CD4-positive, alpha-beta memory T cell (primary cell): ENCODE measurements at regions not wholly inside any gene's neighbourhood (a gene's known extent, or its start where the extent isn't known, plus 50 kb on each side); places are given as distances from the start of the nearest gene placed in this dataset.
"Not testable (repeated sequence)": the region's sequence is repeated elsewhere in the genome, so short reads cannot be mapped to it uniquely, and the experiment has no call there.

ENCODE experiments used
- CTCF ChIA-PET: fragments of 350-600 bp; sonication (Branson Sonifier 250); formaldehyde crosslinking; loops from one replicate; lab custom pipeline; 2021; ENCODE audit warnings: inconsistent platforms; ENCODE audit not compliant: partially characterized antibody; lab: Charles Lee
- POLR2A ChIA-PET: fragments of 350-600 bp; sonication (Branson Sonifier 250); formaldehyde crosslinking; loops from one replicate; lab custom pipeline; 2021; ENCODE audit not compliant: partially characterized antibody; lab: Charles Lee
- DNase-seq, 5 donors: peaks; one replicate each; pipeline versions ENCODE4 v3.0.0 to v3.0.0-alpha.2; 2020 to 2022; ENCODE audit warnings: mixed read lengths in 1 of 5
- H3K27ac ChIP-seq: one replicate; pipeline ENCODE4 v1.7.0; 2013; ENCODE audit warnings: low read depth, low read length
- H3K27me3 ChIP-seq: 2 replicates; pipeline ENCODE4 v1.7.0; 2013; ENCODE audit warnings: mild to moderate bottlenecking, low read length, moderate library complexity; ENCODE audit not compliant: insufficient read depth
- H3K36me3 ChIP-seq: 2 replicates; pipeline ENCODE4 v1.7.0; 2013; ENCODE audit warnings: mild to moderate bottlenecking, low read length, moderate library complexity; ENCODE audit not compliant: insufficient read depth
- H3K4me1 ChIP-seq: 2 replicates; pipeline ENCODE4 v1.7.0; 2013; ENCODE audit warnings: mild to moderate bottlenecking, low read length, moderate library complexity; ENCODE audit not compliant: insufficient read depth
- H3K4me3 ChIP-seq, 2 donors: one replicate each; pipeline ENCODE4 v1.7.0; 2013; ENCODE audit warnings: low read length in 2 of 2, mild to moderate bottlenecking in 1 of 2
- H3K9me3 ChIP-seq, 2 donors: one replicate each; pipeline ENCODE4 v1.7.0; 2013; ENCODE audit warnings: low read length in 2 of 2, control low read depth in 1 of 2; ENCODE audit not compliant: control insufficient read depth in 1 of 2
- H3K27ac Mint-ChIP-seq, 7 donors: one replicate each; pipeline ENCODE4 v1.8.0; 2020 to 2021; ENCODE audit warnings: mixed read lengths in 7 of 7, mild to moderate bottlenecking in 6 of 7, inconsistent platforms in 3 of 7, moderate library complexity in 3 of 7
- H3K27me3 Mint-ChIP-seq, 2 donors: one replicate each; pipeline ENCODE4 v1.8.0; 2020 to 2021; ENCODE audit warnings: mixed read lengths in 2 of 2
- H3K36me3 Mint-ChIP-seq, 2 donors: one replicate each; pipeline ENCODE4 v1.8.0; 2020 to 2021; ENCODE audit warnings: mixed read lengths in 2 of 2, inconsistent platforms in 1 of 2, mild to moderate bottlenecking in 1 of 2
- H3K4me1 Mint-ChIP-seq, 4 donors: one replicate each; pipeline ENCODE4 v1.8.0; 2020 to 2021; ENCODE audit warnings: mixed read lengths in 4 of 4, mild to moderate bottlenecking in 1 of 4
- H3K4me3 Mint-ChIP-seq, 8 donors: one replicate each; pipeline ENCODE4 v1.8.0; 2020 to 2021; ENCODE audit warnings: mixed read lengths in 8 of 8, mild to moderate bottlenecking in 7 of 8, moderate library complexity in 6 of 8, inconsistent platforms in 3 of 8
- H3K9me3 Mint-ChIP-seq, 8 donors: one replicate each; pipeline ENCODE4 v1.8.0; 2020 to 2021; ENCODE audit warnings: mixed read lengths in 8 of 8, mild to moderate bottlenecking in 5 of 8, inconsistent platforms in 3 of 8, moderate library complexity in 1 of 8
- intact Hi-C: fragments of 100-400 bp; cut with micrococcal nuclease; formaldehyde crosslinking; loops from one replicate; pipeline ENCODE4 v1.15.1; 2023

DNA sequence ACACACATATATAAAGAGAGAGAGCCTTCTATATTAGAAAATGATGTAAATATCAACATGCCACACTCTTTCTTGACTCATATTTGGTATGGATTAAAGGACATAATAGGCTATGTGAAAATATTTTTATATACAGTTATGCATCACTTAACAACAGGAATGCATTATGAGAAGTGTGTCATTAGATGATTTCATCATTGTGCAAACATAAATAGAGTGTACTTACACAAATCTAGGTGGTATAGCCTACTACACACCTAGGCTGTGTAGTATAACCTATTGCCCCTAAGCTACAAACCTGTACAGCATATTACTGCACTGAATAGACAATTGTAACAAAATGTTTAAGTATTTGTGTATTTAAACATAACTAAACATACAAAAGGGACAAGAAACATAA lies 354.8 kb upstream of the CNTNAP5 start:
- peaks cover 0 to 3% of the 10 kb centered on the region in 2 donors for H3K9me3 ChIP-seq
- no peaks in the 10 kb centered on the region for H3K36me3 ChIP-seq
- H3K27me3 ChIP-seq, result no peaks in the 10 kb centered on the region
- Mint-ChIP-seq H3K9me3 (peaks cover 3 to 17% (median 12%) of the 10 kb centered on the region in 8 donors), H3K27ac (no peak overlapping the region), H3K4me1 (no peaks in the 10 kb centered on the region), H3K4me3 (no peak overlapping the region), H3K36me3 (no peaks in the 10 kb centered on the region), H3K27me3 (no peaks in the 10 kb centered on the region)
- no peak overlapping the region for H3K4me3 ChIP-seq
- H3K4me1 ChIP-seq, result no peaks in the 10 kb centered on the region
- no peak for DNase-seq
- intact Hi-C loops, result no loop called here
- no peak overlapping the region for H3K27ac ChIP-seq
- CTCF ChIA-PET, result no interaction called here
- POLR2A ChIA-PET, result no interaction called here

DNA sequence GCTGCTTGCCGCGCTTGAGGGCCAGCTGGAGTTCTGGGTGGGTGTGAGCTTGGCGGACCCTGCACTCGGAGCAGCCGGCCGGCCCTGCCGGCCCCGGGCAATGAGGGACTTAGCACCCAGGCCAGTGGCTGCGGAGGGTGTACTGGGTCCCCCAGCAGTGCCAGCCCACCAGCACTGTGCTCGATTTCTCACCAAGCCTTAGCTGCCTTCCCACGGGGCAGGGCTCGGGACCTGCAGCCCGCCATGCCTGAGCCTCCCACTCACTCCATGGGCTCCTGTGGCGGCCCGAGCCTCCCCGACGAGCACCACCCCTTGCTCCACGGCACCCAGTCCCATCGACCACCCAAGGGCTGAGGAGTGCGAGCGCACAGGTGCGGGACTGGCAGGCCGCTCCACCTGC lies 341.3 kb upstream of the CNTNAP5 start:
- DNase-seq, H3K4me1 ChIP-seq, CTCF ChIA-PET, H3K4me3 Mint-ChIP-seq, H3K9me3 ChIP-seq, H3K27me3 Mint-ChIP-seq, H3K36me3 ChIP-seq, H3K27me3 ChIP-seq, intact Hi-C loops, H3K27ac ChIP-seq, H3K27ac Mint-ChIP-seq, H3K4me1 Mint-ChIP-seq, H3K36me3 Mint-ChIP-seq, H3K4me3 ChIP-seq, POLR2A ChIA-PET: not testable (repeated sequence)
- H3K9me3 Mint-ChIP-seq, result peaks cover 3 to 47% (median 32%) of the 10 kb centered on the region in 8 donors

DNA sequence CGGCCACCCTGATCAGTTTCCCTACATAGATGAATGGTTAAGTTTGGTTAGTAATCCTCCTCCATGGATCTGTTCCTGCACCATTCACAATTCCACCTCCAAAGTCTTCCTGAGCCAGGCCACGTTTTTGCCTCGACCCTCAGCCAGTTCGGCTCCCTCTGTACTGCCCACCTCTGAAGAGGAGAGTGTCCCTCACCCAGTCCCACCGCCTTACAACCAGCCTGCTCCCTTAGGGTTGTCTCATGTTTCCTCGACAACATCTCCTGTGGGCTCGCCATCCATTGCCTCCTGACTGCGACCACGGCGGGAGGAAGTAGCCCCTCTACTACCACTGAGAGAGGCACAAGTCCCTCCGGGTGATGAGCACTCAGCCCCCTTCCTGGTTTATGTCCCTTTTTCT lies 338.0 kb upstream of the CNTNAP5 start:
- H3K9me3 ChIP-seq, result no peaks in the 10 kb centered on the region
- no peak overlapping the region for H3K4me3 ChIP-seq
- no peaks in the 10 kb centered on the region for H3K4me1 Mint-ChIP-seq
- H3K27me3 Mint-ChIP-seq, result no peaks in the 10 kb centered on the region
- no peak overlapping the region for H3K27ac ChIP-seq
- ChIA-PET POLR2A (no interaction called here), CTCF (no interaction called here)
- H3K36me3 Mint-ChIP-seq, result no peaks in the 10 kb centered on the region
- no peaks in the 10 kb centered on the region for H3K4me1 ChIP-seq
- no peak overlapping the region for H3K27ac Mint-ChIP-seq
- H3K4me3 Mint-ChIP-seq, result no peak overlapping the region
- no peak for DNase-seq
- no peaks in the 10 kb centered on the region for H3K27me3 ChIP-seq
- intact Hi-C loops, result no loop called here
- H3K36me3 ChIP-seq, result no peaks in the 10 kb centered on the region
- peaks cover 0 to 45% (median 29%) of the 10 kb centered on the region in 8 donors for H3K9me3 Mint-ChIP-seq

DNA sequence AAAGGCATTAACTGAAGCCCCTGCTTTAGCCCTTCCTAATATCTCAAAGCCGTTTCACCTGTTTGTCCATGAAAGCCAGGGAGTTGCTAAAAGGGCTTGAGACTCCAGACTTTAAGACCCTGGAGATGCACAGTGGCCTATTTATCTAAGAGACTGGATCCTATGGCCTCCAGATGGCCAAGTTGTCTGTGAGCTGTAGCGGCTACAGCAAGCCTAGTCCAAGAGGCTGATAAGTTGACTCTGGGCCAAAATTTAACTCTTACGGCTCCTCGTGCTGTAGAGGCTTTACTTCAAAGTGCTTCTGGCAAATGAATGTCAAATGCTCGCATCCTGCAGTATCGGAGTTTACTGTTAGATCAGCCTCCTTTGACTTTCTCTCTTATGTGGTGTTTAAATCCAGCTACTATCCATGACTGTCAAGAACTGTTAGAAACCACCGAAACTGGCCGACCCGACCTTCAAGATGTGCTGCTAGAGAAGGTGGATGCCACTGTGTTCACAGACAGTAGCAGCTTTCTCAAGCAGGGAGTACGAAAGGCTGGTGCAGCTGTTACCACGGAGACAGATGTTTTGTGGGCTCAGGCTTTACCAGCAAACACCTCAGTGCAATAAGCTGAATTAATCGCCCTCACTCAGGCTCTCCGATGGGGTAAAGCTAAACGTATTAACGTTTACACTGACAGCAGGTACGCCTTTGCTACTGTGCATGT lies 336.7 kb upstream of the CNTNAP5 start:
- Histone ChIP-seq H3K36me3 (no peaks in the 10 kb centered on the region), H3K27ac (no peak overlapping the region), H3K9me3 (no peaks in the 10 kb centered on the region), H3K4me3 (no peak overlapping the region), H3K27me3 (no peaks in the 10 kb centered on the region), H3K4me1 (no peaks in the 10 kb centered on the region)
- intact Hi-C loops, result no loop called here
- peaks cover 0 to 41% (median 24%) of the 10 kb centered on the region in 8 donors for H3K9me3 Mint-ChIP-seq
- CTCF ChIA-PET, result no interaction called here
- no peaks in the 10 kb centered on the region for H3K4me1 Mint-ChIP-seq
- no peak overlapping the region for H3K4me3 Mint-ChIP-seq
- no peaks in the 10 kb centered on the region for H3K36me3 Mint-ChIP-seq
- no peaks in the 10 kb centered on the region for H3K27me3 Mint-ChIP-seq
- DNase-seq, result no peak
- POLR2A ChIA-PET, result no interaction called here
- no peak overlapping the region for H3K27ac Mint-ChIP-seq

GRCh38 chr2:123692121-123692520 lies 333.0 kb upstream of the CNTNAP5 start:
- H3K9me3 Mint-ChIP-seq, result peaks cover 2 to 40% (median 17%) of the 10 kb centered on the region in 8 donors
- Histone ChIP-seq H3K27me3 (no peaks in the 10 kb centered on the region), H3K27ac (no peak overlapping the region), H3K9me3 (no peaks in the 10 kb centered on the region), H3K4me1 (no peaks in the 10 kb centered on the region), H3K36me3 (no peaks in the 10 kb centered on the region), H3K4me3 (no peak overlapping the region)
- H3K4me3 Mint-ChIP-seq, result no peak overlapping the region
- no peaks in the 10 kb centered on the region for H3K4me1 Mint-ChIP-seq
- no peak for DNase-seq
- no peak overlapping the region for H3K27ac Mint-ChIP-seq
- H3K36me3 Mint-ChIP-seq, result no peaks in the 10 kb centered on the region
- ChIA-PET POLR2A (no interaction called here), CTCF (no interaction called here)
- intact Hi-C loops, result no loop called here
- no peaks in the 10 kb centered on the region for H3K27me3 Mint-ChIP-seq

DNA sequence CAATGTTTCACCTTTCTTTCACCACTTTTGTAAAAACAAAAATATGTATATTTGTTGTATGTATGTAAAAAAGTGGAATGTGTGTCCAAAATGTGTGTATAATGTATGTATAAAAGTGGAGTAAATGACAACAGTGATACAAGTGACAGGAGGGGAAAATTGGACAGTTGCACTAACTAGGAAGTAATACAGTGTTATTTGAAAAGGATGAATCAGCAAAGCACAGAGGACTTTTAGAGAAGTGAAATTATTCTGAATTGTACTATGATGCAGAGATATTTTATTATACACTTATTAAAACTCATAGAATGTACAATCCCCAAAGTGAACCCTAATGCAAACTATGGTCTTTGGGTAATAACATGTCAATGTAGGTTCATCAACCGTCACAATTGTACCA lies 331.3 kb upstream of the CNTNAP5 start:
- CTCF ChIA-PET, result no interaction called here
- Histone ChIP-seq H3K27me3 (no peaks in the 10 kb centered on the region), H3K9me3 (no peaks in the 10 kb centered on the region), H3K4me1 (no peaks in the 10 kb centered on the region), H3K27ac (no peak overlapping the region), H3K4me3 (no peak overlapping the region), H3K36me3 (no peaks in the 10 kb centered on the region)
- Mint-ChIP-seq H3K36me3 (no peaks in the 10 kb centered on the region), H3K27me3 (no peaks in the 10 kb centered on the region), H3K4me3 (no peak overlapping the region), H3K9me3 (peaks cover 2 to 30% (median 14%) of the 10 kb centered on the region in 8 donors), H3K27ac (no peak overlapping the region), H3K4me1 (no peaks in the 10 kb centered on the region)
- DNase-seq, result no peak
- intact Hi-C loops, result no loop called here
- POLR2A ChIA-PET, result no interaction called here

DNA sequence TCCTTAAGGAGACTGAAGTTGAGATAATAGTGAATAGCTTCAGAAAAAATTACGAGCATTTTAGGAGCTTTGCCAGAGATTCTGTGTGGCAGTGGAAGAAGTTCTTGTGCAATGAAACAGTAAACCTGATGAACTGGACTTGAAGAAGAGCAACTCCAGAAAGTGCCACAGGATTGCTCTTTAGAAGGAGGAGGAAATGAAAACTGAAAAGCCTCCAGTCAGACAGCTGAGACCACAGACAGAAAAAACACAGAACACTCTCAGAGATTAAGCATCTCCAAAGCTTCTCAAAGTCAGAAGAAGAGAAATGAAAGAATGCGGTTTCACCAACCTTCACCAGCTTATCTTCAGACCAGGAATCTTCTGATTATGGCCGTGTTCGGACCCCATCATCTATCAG lies 329.7 kb upstream of the CNTNAP5 start:
- no peaks in the 10 kb centered on the region for H3K27me3 Mint-ChIP-seq

More for the DNA sequence above, 329.7 kb upstream of the CNTNAP5 start:
- Histone ChIP-seq H3K27ac (no peak overlapping the region), H3K4me3 (no peak overlapping the region), H3K9me3 (no peaks in the 10 kb centered on the region), H3K36me3 (no peaks in the 10 kb centered on the region), H3K4me1 (no peaks in the 10 kb centered on the region), H3K27me3 (no peaks in the 10 kb centered on the region)
- Mint-ChIP-seq H3K4me3 (no peak overlapping the region), H3K9me3 (peaks cover 2 to 20% (median 9%) of the 10 kb centered on the region in 8 donors), H3K27ac (no peak overlapping the region), H3K36me3 (no peaks in the 10 kb centered on the region), H3K4me1 (no peaks in the 10 kb centered on the region)
- CTCF ChIA-PET, result no interaction called here
- POLR2A ChIA-PET, result no interaction called here
- no peak for DNase-seq
- intact Hi-C loops, result no loop called here
